ENCODE measurements at regions not wholly inside any gene's neighbourhood (a gene's known extent, or its start where the extent isn't known, plus 50 kb on each side); places are given as distances from the start of the nearest gene placed in this dataset.
"Not testable (repeated sequence)": the region's sequence is repeated elsewhere in the genome, so short reads cannot be mapped to it uniquely, and the experiment has no call there.

- Mint-ChIP-seq H3K36me3 (ENCODE audit: low read depth) (peaks cover 83% of the 10 kb centered on the region), H3K9me3 (no peaks in the 10 kb centered on the region), H3K27ac (no peak overlapping the region), H3K4me3 (no peak overlapping the region), H3K27me3 (no peaks in the 10 kb centered on the region), H3K4me1 (ENCODE audit: low read depth) (peaks cover 29% of the 10 kb centered on the region)
- intact Hi-C loops (cut with micrococcal nuclease) = no loop called here
These were observed 51.1 kb downstream of the DOP1B start for GRCh38 chr21:36207577-36208320.

GRCh38 chr21:36208326-36209013, 51.8 kb downstream of the DOP1B start:
- Mint-ChIP-seq H3K9me3 (no peaks in the 10 kb centered on the region), H3K27ac (no peak overlapping the region), H3K4me3 (no peak overlapping the region), H3K27me3 (no peaks in the 10 kb centered on the region), H3K36me3 (ENCODE audit: low read depth) (peaks cover 83% of the 10 kb centered on the region), H3K4me1 (ENCODE audit: low read depth) (peaks cover 26% of the 10 kb centered on the region)
- intact Hi-C loops (cut with micrococcal nuclease) = loop anchor here (1.0 kb wide), 1 partner anchor 67 kb away; no protein-coding TSS in a partner anchor

DNA sequence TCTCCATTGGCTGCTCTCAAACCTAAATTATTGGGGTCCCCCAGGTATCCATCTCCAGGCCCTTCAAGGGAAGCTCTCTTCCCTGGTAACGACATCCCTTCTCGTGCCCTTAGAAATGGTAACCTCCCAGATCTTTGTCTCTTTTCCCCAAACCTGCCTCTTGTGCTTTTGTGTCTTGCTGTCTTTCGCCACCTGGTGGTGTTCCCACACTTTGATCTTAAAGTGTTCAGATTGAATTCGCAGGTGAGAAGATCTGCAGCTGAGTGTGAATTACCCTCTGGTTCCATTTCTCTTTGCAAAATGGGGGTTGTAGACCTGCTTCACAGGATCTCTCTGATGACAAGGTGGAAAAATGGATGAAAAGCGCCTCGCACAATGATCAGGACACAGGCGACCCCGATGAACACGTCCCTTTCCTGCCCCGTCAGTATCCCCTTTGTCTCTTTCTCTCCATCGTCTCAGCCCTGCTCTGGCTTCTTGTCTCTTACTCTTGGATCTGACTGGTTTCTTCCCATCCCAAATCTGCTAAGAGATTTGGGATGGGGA, 53.1 kb downstream of the DOP1B start:
- peak overlapping the region; percentile 5 for H3K27ac Mint-ChIP-seq

DNA sequence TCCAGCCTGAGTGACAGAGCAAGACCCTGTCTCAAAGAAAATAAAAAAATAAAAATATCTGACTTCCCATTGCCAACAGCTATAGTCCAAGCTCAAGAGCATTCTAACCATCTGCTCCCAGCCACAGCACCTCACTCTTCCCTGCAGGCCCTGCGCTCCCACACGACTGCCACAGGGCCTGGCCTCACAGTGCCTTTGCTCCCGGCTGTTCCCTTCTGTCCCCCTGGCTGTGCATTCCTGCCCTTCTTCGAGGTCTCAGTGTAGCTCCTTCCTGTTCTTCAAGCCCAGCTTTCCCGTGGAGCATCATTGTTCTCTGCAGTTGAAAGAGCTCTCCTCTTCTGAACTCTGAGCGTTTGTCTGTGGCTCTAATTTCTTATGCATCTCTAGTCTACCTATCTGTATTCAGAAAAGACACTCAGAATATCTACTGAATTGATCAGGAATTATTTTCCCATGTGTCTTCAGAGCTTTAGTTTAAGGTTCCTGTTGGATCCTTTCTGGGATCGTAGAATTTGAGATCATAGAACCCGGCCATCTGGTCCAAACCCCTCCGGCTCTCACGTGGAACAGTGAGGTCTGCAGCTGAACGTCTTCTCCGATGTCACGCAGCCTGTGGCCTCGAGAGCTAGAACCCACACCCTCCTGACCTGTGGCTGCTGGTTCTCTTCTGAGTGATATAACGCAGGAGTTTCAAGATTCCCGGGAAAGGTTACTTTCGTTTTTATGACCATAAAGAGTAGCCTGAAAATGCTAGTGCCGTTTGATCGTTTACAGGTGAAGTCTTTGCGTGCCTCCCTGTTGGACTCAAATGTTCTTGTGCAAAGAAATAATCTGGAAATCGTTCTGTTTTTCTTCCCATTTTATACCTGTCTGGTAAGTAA, 54.4 kb downstream of the DOP1B start:
- H3K4me1 Mint-ChIP-seq (ENCODE audit: low read depth) = peaks cover 24% of the 10 kb centered on the region
- H3K27ac Mint-ChIP-seq = no peak overlapping the region

More for the DNA sequence above, 53.1 kb downstream of the DOP1B start:
- intact Hi-C loops (cut with micrococcal nuclease) = loop anchor here (1.0 kb wide), 1 partner anchor 68 kb away; no protein-coding TSS in a partner anchor
- H3K27me3 Mint-ChIP-seq = no peaks in the 10 kb centered on the region
- H3K4me1 Mint-ChIP-seq (ENCODE audit: low read depth) = peaks cover 24% of the 10 kb centered on the region
- H3K4me3 Mint-ChIP-seq = no peak overlapping the region
- H3K36me3 Mint-ChIP-seq (ENCODE audit: low read depth) = peaks cover 83% of the 10 kb centered on the region
- no peaks in the 10 kb centered on the region for H3K9me3 Mint-ChIP-seq

GRCh38 chr21:36211660-36212512, 55.3 kb downstream of the DOP1B start:
- Mint-ChIP-seq H3K36me3 (ENCODE audit: low read depth) (peaks cover 92% of the 10 kb centered on the region), H3K9me3 (no peaks in the 10 kb centered on the region), H3K27ac (no peak overlapping the region), H3K4me3 (no peak overlapping the region), H3K27me3 (no peaks in the 10 kb centered on the region), H3K4me1 (ENCODE audit: low read depth) (peaks cover 24% of the 10 kb centered on the region)
- intact Hi-C loops (cut with micrococcal nuclease) = no loop called here

More for the DNA sequence above, 54.4 kb downstream of the DOP1B start:
- intact Hi-C loops (cut with micrococcal nuclease) = no loop called here
- no peaks in the 10 kb centered on the region for H3K9me3 Mint-ChIP-seq
- H3K36me3 Mint-ChIP-seq (ENCODE audit: low read depth) = peaks cover 83% of the 10 kb centered on the region
- no peaks in the 10 kb centered on the region for H3K27me3 Mint-ChIP-seq
- no peak overlapping the region for H3K4me3 Mint-ChIP-seq

GRCh38 chr21:36212513-36212780, 55.8 kb downstream of the DOP1B start:
- H3K4me3 Mint-ChIP-seq = no peak overlapping the region
- H3K27me3 Mint-ChIP-seq = no peaks in the 10 kb centered on the region
- peaks cover 94% of the 10 kb centered on the region for H3K36me3 Mint-ChIP-seq (ENCODE audit: low read depth)
- H3K4me1 Mint-ChIP-seq (ENCODE audit: low read depth) = peaks cover 24% of the 10 kb centered on the region
- intact Hi-C loops (cut with micrococcal nuclease) = no loop called here
- no peaks in the 10 kb centered on the region for H3K9me3 Mint-ChIP-seq
- H3K27ac Mint-ChIP-seq = no peak overlapping the region

DNA sequence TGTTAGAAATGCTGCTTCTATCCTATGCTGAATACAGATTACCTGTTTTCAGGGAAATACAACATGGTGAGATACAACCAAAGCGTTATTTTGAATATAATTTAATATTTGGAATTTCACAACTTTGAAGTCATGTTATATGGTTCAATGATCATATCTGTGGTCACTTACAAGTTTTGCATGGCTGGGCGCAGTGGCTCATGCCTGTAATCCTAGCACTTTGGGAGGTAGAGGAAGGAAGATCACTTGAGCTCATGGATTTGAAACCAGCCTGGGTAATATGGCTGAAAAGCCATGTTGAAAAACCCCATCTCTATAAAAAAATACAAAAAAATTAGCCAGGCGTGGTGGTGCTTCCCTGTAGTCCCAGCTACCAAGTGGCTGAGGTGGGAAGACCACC, 57.9 kb downstream of the DOP1B start:
- peaks cover 94% of the 10 kb centered on the region for H3K36me3 Mint-ChIP-seq (ENCODE audit: low read depth)
- no peaks in the 10 kb centered on the region for H3K9me3 Mint-ChIP-seq
- H3K27me3 Mint-ChIP-seq = no peaks in the 10 kb centered on the region
- no peak overlapping the region for H3K4me3 Mint-ChIP-seq
- H3K27ac Mint-ChIP-seq = no peak overlapping the region
- H3K4me1 Mint-ChIP-seq (ENCODE audit: low read depth) = peaks cover 20% of the 10 kb centered on the region
- intact Hi-C loops (cut with micrococcal nuclease) = no loop called here

GRCh38 chr21:36217743-36218142, 61.1 kb downstream of the DOP1B start:
- no peaks in the 10 kb centered on the region for H3K4me1 Mint-ChIP-seq (ENCODE audit: low read depth)
- intact Hi-C loops (cut with micrococcal nuclease) = no loop called here
- H3K27me3 Mint-ChIP-seq = no peaks in the 10 kb centered on the region
- H3K4me3 Mint-ChIP-seq = no peak overlapping the region
- peaks cover 94% of the 10 kb centered on the region for H3K36me3 Mint-ChIP-seq (ENCODE audit: low read depth)
- H3K9me3 Mint-ChIP-seq = no peaks in the 10 kb centered on the region
- no peak overlapping the region for H3K27ac Mint-ChIP-seq

- H3K27ac Mint-ChIP-seq = no peak overlapping the region
- H3K27me3 Mint-ChIP-seq = no peaks in the 10 kb centered on the region
- H3K9me3 Mint-ChIP-seq = no peaks in the 10 kb centered on the region
- no peak overlapping the region for H3K4me3 Mint-ChIP-seq
- intact Hi-C loops (cut with micrococcal nuclease) = no loop called here
- H3K36me3 Mint-ChIP-seq (ENCODE audit: low read depth) = peaks cover 94% of the 10 kb centered on the region
- no peaks in the 10 kb centered on the region for H3K4me1 Mint-ChIP-seq (ENCODE audit: low read depth)
These were observed 62.1 kb downstream of the DOP1B start for GRCh38 chr21:36218691-36219090.

DNA sequence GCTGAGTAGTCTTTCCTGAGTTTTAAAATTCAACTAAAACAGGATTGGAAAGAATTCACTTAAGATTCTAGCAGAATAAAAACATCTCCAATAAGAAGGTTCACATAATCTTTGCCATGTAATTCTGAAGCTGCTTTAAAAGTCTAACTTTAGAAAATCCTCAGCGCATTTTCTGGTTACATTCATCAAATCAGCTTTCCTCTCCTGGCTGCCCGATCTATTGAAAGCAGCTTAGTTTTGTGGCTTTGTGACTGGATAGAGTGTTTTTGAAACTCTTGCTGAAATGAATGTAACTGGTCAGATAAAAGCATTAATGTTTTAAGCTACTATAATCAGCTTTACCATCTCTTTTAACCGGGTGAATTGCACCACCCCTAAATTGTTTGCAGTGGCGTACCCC, 66.8 kb downstream of the DOP1B start:
- Mint-ChIP-seq H3K27ac (no peak overlapping the region), H3K27me3 (no peaks in the 10 kb centered on the region), H3K4me1 (ENCODE audit: low read depth) (no peaks in the 10 kb centered on the region), H3K4me3 (no peak overlapping the region), H3K9me3 (no peaks in the 10 kb centered on the region), H3K36me3 (ENCODE audit: low read depth) (peaks cover 99% of the 10 kb centered on the region)
- intact Hi-C loops (cut with micrococcal nuclease) = no loop called here

DNA sequence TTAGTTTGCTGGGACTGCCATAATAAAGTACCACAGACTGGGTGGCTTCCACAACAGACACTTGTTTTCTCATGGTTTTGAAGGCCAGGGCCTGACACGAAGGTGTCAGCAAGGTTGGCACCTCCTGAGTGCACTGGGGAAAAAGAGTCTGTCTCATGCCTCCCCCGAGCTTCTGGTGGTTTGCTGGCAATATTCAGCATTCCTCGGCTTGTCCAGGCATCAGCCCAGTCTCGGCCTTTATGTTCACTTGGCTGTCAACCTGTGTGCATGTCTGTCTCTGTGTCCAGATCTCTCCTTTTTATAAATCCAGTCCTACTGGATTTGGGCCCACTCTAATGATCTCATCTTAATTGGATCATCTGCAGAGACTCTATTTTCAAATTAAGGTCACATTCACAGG, 72.6 kb downstream of the DOP1B start:
- H3K27me3 Mint-ChIP-seq = no peaks in the 10 kb centered on the region
- H3K27ac Mint-ChIP-seq = no peak overlapping the region
- intact Hi-C loops (cut with micrococcal nuclease) = no loop called here
- no peaks in the 10 kb centered on the region for H3K9me3 Mint-ChIP-seq
- H3K4me1 Mint-ChIP-seq (ENCODE audit: low read depth) = no peaks in the 10 kb centered on the region
- H3K4me3 Mint-ChIP-seq = no peak overlapping the region
- H3K36me3 Mint-ChIP-seq (ENCODE audit: low read depth) = peaks cover 97% of the 10 kb centered on the region

GRCh38 chr21:36231444-36231843, 74.8 kb downstream of the DOP1B start:
- not testable (repeated sequence) for H3K9me3 Mint-ChIP-seq

GRCh38 chr21:36232641-36233040, 76.0 kb downstream of the DOP1B start:
- Mint-ChIP-seq H3K27me3 (no peaks in the 10 kb centered on the region), H3K4me3 (no peak overlapping the region), H3K4me1 (ENCODE audit: low read depth) (no peaks in the 10 kb centered on the region), H3K9me3 (no peaks in the 10 kb centered on the region), H3K36me3 (ENCODE audit: low read depth) (peaks cover 98% of the 10 kb centered on the region), H3K27ac (no peak overlapping the region)
- intact Hi-C loops (cut with micrococcal nuclease) = no loop called here

More at GRCh38 chr21:36231444-36231843, 74.8 kb downstream of the DOP1B start:
- H3K27ac Mint-ChIP-seq; H3K4me1 Mint-ChIP-seq (ENCODE audit: low read depth); H3K4me3 Mint-ChIP-seq; H3K27me3 Mint-ChIP-seq; intact Hi-C loops (cut with micrococcal nuclease): not testable (repeated sequence)
- peaks cover 98% of the 10 kb centered on the region for H3K36me3 Mint-ChIP-seq (ENCODE audit: low read depth)

Data from dendritic cell treated with granulocyte-macrophage colony-stimulating factor and Interleukin-4, amounts not matched to agents 40 ng/mL and 50 ng/mL, for 4 days (primary cell).